ENCODE measurements at regions not wholly inside any gene's neighbourhood (a gene's known extent, or its start where the extent isn't known, plus 50 kb on each side); places are given as distances from the start of the nearest gene placed in this dataset.

DNA sequence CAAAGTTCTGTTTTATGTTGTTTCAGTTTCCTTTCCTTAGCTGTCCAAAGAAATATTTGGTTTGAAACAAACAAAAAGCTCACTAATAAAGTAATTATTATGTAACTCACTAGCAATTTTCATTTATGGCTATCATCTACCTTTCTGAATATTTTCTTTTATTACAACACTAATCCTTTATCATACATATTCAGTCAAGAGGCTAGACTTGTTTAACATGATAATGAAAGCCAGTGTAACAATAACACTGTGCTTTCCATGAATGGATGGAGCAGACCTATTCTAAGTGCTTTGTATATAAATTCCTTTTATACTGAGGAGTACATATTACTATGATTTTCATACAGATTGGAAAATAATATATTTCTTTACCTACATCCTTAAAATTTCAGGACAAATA, 972.8 kb upstream of the ADGRL4 start:
- TF ChIP-seq, protein P1, sequence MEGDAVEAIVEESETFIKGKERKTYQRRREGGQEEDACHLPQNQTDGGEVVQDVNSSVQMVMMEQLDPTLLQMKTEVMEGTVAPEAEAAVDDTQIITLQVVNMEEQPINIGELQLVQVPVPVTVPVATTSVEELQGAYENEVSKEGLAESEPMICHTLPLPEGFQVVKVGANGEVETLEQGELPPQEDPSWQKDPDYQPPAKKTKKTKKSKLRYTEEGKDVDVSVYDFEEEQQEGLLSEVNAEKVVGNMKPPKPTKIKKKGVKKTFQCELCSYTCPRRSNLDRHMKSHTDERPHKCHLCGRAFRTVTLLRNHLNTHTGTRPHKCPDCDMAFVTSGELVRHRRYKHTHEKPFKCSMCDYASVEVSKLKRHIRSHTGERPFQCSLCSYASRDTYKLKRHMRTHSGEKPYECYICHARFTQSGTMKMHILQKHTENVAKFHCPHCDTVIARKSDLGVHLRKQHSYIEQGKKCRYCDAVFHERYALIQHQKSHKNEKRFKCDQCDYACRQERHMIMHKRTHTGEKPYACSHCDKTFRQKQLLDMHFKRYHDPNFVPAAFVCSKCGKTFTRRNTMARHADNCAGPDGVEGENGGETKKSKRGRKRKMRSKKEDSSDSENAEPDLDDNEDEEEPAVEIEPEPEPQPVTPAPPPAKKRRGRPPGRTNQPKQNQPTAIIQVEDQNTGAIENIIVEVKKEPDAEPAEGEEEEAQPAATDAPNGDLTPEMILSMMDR (IDR thresholded peaks at IDR 0.05; ENCODE audit: insufficient read depth, low read length, poor library complexity, severe bottlenecking): no peak
- TF ChIP-seq EZH2phosphoT487 (conservative IDR thresholded peaks at IDR 0.05; ENCODE audit: low read length): no peak

Data from SU-DHL-6 (cell line).